HG03378 (cell line): ENCODE measurements at regions not wholly inside any gene's neighbourhood (a gene's known extent, or its start where the extent isn't known, plus 50 kb on each side); places are given as distances from the start of the nearest gene placed in this dataset.

Experiments
- ATAC-seq: cut with Tn5 transposase; IDR thresholded peaks from one replicate; pipeline ENCODE4 v1.9.1; 2021; ENCODE audit warnings: mild to moderate bottlenecking, moderate library complexity; ENCODE audit not compliant: unreplicated experiment

- no peak for ATAC-seq
Observed at GRCh38 chr5:123756318-123756665, 244.3 kb downstream of the CSNK1G3 start.

- ATAC-seq = no peak
Observed at GRCh38 chr5:123755653-123756317, 243.8 kb downstream of the CSNK1G3 start.

GRCh38 chr5:123754908-123755307 is 242.9 kb downstream of the CSNK1G3 start:
- no peak for ATAC-seq

- no peak for ATAC-seq
Observed at GRCh38 chr5:123753937-123754891, 242.2 kb downstream of the CSNK1G3 start.

- ATAC-seq = no peak
Observed at GRCh38 chr5:123753180-123753936, 241.4 kb downstream of the CSNK1G3 start.

- ATAC-seq = no peak
Observed at GRCh38 chr5:123752552-123753179, 240.7 kb downstream of the CSNK1G3 start.

GRCh38 chr5:123751670-123752069 is 239.7 kb downstream of the CSNK1G3 start:
- ATAC-seq = no peak

- ATAC-seq = no peak
Observed at GRCh38 chr5:123748239-123748638, 236.3 kb downstream of the CSNK1G3 start.

GRCh38 chr5:123746683-123747360 is 234.8 kb downstream of the CSNK1G3 start:
- ATAC-seq = no peak

- ATAC-seq = no peak
Observed at GRCh38 chr5:123743990-123744583, 232.1 kb downstream of the CSNK1G3 start.

- no peak for ATAC-seq
Observed at GRCh38 chr5:123735384-123735783, 223.4 kb downstream of the CSNK1G3 start.

- ATAC-seq = no peak
Observed at GRCh38 chr5:123732257-123732656, 220.3 kb downstream of the CSNK1G3 start.

- no peak for ATAC-seq
Observed at GRCh38 chr5:123722451-123722850, 210.5 kb downstream of the CSNK1G3 start.

GRCh38 chr5:123721675-123722276 is 209.8 kb downstream of the CSNK1G3 start:
- ATAC-seq = no peak

GRCh38 chr5:123720955-123721354 is 209.0 kb downstream of the CSNK1G3 start:
- ATAC-seq = no peak

GRCh38 chr5:123720339-123720738 is 208.4 kb downstream of the CSNK1G3 start:
- ATAC-seq = no peak

- no peak for ATAC-seq
Observed at GRCh38 chr5:123719004-123719403, 207.0 kb downstream of the CSNK1G3 start.

- no peak for ATAC-seq
Observed at GRCh38 chr5:123718238-123718637, 206.3 kb downstream of the CSNK1G3 start.

- no peak for ATAC-seq
Observed at GRCh38 chr5:123717139-123717538, 205.2 kb downstream of the CSNK1G3 start.

GRCh38 chr5:123710031-123710430 is 198.1 kb downstream of the CSNK1G3 start:
- ATAC-seq = no peak
